Tibial nerve (tissue), 4 donors: ENCODE measurements at regions not wholly inside any gene's neighbourhood (a gene's known extent, or its start where the extent isn't known, plus 50 kb on each side); places are given as distances from the start of the nearest gene placed in this dataset.

ENCODE experiments used
- DNase-seq, 2 donors: peaks; one replicate each; pipeline ENCODE4 v3.0.0-alpha.2; 2019; ENCODE audit warnings: low spot score in 2 of 2
- H3K27ac ChIP-seq, 4 donors: fragments of 200-600 bp; sonication (generic) in 3 of 4; one replicate each; pipeline ENCODE4 v1.5.1; 2017 to 2019; ENCODE audit warnings: mild to moderate bottlenecking in 1 of 4
- H3K27me3 ChIP-seq, 2 donors: fragments of 200-600 bp; sonication (generic) in 1 of 2; one replicate each; pipeline versions ENCODE4 v1.5.1 to v1.6.0; 2017 to 2019
- H3K36me3 ChIP-seq, 3 donors: fragments of 200-600 bp; sonication (generic); one replicate each; pipeline ENCODE4 v1.5.1; 2018 to 2019
- H3K4me1 ChIP-seq, 4 donors: fragments of 200-600 bp; sonication (generic) in 3 of 4; one replicate each; pipeline ENCODE4 v1.5.1; 2017 to 2019
- H3K4me3 ChIP-seq, 4 donors: fragments of 200-600 bp; sonication (generic) in 3 of 4; one replicate each; pipeline ENCODE4 v1.5.1; 2017 to 2019; ENCODE audit warnings: mild to moderate bottlenecking in 1 of 4, moderate library complexity in 1 of 4
- H3K9me3 ChIP-seq, 4 donors: fragments of 200-600 bp; sonication (generic) in 3 of 4; one replicate each; pipeline ENCODE4 v1.5.1; 2017 to 2019
- EP300 ChIP-seq, 2 donors: sonication (generic); formaldehyde crosslinking; IDR thresholded peaks; one replicate each; pipeline ENCODE4 v1.6.1; 2017; ENCODE audit warnings: antibody characterized with exemption in 2 of 2, mild to moderate bottlenecking in 1 of 2
- POLR2A ChIP-seq, 2 donors: fragments of 450-650 bp; IDR thresholded peaks; one replicate each; pipeline ENCODE4 v1.6.1; 2017; ENCODE audit warnings: antibody characterized with exemption in 2 of 2, mild to moderate bottlenecking in 2 of 2, moderate library complexity in 2 of 2
- WGBS, 2 donors: methylation state at CpG; one replicate each; pipeline ENCODE4 v1.1.5; 2018; 5-methylcytosine and 5-hydroxymethylcytosine counted together
- TF ChIP-seq, protein P1 (sequence below), 5 experiments: fragments of 200-600 bp in 3 of 5; fragments of 450-650 bp in 2 of 5; sonication (generic) in 3 of 5; IDR thresholded peaks; one replicate each; pipeline ENCODE4 v1.5.1; 2016 to 2019; ENCODE audit warnings: antibody characterized with exemption in 5 of 5, mild to moderate bottlenecking in 3 of 5, moderate library complexity in 2 of 5

DNA sequence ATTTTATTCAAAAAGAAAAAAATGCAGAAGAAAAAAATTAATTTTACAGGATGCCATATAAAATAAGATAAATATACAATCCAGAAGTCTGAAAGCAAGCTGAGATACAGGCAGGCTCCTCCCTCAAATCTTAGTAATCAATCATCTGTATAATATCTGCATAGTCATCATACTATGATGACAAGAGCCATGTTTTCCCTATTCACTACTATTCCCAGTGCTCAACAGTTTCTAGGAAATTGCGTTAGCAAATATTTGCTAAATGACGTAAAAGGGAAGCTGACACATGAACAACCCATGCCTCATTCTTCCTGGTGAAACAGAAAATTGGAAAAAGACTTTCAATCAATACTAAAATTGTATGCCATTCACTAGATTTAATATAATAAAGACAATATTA, 793.2 kb downstream of the SUCLG1 start:
- Histone ChIP-seq H3K4me1 (no peaks in the 10 kb centered on the region), H3K4me3 (no peak overlapping the region), H3K27me3 (no peaks in the 10 kb centered on the region), H3K27ac (no peak overlapping the region), H3K9me3 (no peaks in the 10 kb centered on the region), H3K36me3 (no peaks in the 10 kb centered on the region)
- 63 to 64% methylated on average over 2 of the region's 2 CpGs for WGBS, 2 donors
- DNase-seq = no peak
- no peak for TF ChIP-seq EP300 (IDR thresholded peaks at IDR 0.05)

DNA sequence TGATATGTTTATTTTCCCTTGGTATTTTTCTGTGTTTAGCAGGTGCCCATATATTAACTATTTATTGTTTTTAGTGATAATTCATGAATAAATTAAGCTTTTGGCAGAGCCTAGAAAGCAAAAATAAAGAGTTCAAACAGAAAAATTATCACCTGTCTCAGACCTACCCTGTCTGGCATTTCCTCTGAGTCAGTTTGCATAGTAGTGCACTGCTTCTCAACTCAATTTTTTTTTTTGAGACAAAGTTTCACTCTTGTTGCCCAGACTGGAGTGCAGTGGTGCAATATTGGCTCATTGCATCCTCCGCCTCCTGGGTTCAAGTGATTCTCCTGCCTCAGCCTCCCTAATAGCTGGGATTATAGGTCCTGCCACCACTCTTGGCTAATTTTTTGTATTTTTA, 793.9 kb downstream of the SUCLG1 start:
- Histone ChIP-seq H3K9me3 (no peaks in the 10 kb centered on the region), H3K27me3 (no peaks in the 10 kb centered on the region), H3K36me3 (no peaks in the 10 kb centered on the region), H3K4me1 (no peaks in the 10 kb centered on the region), H3K4me3 (no peak overlapping the region), H3K27ac (no peak overlapping the region)
- no peak for DNase-seq
- no peak for TF ChIP-seq POLR2A (IDR thresholded peaks at IDR 0.05)
- TF ChIP-seq, protein P1, sequence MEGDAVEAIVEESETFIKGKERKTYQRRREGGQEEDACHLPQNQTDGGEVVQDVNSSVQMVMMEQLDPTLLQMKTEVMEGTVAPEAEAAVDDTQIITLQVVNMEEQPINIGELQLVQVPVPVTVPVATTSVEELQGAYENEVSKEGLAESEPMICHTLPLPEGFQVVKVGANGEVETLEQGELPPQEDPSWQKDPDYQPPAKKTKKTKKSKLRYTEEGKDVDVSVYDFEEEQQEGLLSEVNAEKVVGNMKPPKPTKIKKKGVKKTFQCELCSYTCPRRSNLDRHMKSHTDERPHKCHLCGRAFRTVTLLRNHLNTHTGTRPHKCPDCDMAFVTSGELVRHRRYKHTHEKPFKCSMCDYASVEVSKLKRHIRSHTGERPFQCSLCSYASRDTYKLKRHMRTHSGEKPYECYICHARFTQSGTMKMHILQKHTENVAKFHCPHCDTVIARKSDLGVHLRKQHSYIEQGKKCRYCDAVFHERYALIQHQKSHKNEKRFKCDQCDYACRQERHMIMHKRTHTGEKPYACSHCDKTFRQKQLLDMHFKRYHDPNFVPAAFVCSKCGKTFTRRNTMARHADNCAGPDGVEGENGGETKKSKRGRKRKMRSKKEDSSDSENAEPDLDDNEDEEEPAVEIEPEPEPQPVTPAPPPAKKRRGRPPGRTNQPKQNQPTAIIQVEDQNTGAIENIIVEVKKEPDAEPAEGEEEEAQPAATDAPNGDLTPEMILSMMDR (IDR thresholded peaks at IDR 0.05) = no peak
- 96 to 100% methylated on average over 1 of the region's 1 CpG for WGBS, 2 donors

DNA sequence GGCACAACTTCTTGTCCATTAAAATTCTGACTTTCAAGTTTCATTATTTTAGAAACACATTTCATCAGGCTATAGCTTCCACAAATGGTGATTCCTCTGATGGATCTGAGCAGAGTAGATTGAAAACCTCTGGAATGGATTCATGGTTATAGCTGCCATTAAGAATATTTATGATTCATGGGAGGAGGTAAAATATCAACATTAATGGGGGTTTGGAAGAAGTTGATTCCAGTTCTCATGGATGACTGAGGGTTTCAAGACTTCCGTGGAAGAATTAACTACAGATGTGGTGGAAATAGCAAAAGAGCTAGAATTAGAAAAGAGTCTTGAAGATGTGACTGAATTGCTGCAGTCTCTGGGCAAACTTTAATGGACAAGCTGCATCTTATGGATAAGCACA, 797.4 kb downstream of the SUCLG1 start:
- WGBS, 2 donors = 80 to 84% methylated on average over 1 of the region's 1 CpG
- Histone ChIP-seq H3K4me3 (no peak overlapping the region), H3K36me3 (no peaks in the 10 kb centered on the region), H3K27me3 (no peaks in the 10 kb centered on the region), H3K9me3 (no peaks in the 10 kb centered on the region), H3K4me1 (no peaks in the 10 kb centered on the region), H3K27ac (no peak overlapping the region)
- no peak for DNase-seq
- TF ChIP-seq, protein P1 (IDR thresholded peaks at IDR 0.05) = no peak
- TF ChIP-seq POLR2A (IDR thresholded peaks at IDR 0.05) = no peak
- no peak for TF ChIP-seq EP300 (IDR thresholded peaks at IDR 0.05)

DNA sequence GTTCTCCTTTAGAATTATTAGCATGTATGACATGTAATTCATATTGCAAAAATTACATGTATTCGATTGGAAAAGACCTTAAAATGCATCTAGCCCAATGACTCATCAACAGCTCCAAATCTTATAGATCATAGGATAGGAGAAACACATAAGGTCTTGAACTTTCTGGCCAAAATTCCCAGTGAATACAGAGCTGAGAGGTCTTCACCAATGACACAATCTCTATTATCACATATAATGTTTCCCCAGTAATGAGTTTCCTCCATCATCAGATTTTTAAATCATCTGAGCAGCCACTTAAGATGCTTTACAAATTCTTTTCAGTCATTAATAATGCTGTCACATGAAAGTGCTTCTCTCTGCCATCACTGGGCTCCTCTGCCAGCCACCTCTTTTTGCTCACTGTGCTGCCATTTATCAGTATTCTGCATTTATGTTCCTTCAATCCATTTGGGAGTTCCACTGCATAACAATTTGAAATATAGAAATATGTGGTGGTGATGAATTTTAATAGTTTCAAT, 804.9 kb downstream of the SUCLG1 start:
- Histone ChIP-seq H3K27ac (no peak overlapping the region), H3K4me3 (no peak overlapping the region), H3K27me3 (no peaks in the 10 kb centered on the region), H3K9me3 (no peaks in the 10 kb centered on the region), H3K4me1 (no peaks in the 10 kb centered on the region), H3K36me3 (no peaks in the 10 kb centered on the region)
- WGBS, 2 donors = 71 to 86% methylated on average over 1 of the region's 1 CpG
- no peak for DNase-seq
- TF ChIP-seq EP300 (IDR thresholded peaks at IDR 0.05) = no peak
- no peak for TF ChIP-seq POLR2A (IDR thresholded peaks at IDR 0.05)
- TF ChIP-seq, protein P1 (IDR thresholded peaks at IDR 0.05) = no peak

DNA sequence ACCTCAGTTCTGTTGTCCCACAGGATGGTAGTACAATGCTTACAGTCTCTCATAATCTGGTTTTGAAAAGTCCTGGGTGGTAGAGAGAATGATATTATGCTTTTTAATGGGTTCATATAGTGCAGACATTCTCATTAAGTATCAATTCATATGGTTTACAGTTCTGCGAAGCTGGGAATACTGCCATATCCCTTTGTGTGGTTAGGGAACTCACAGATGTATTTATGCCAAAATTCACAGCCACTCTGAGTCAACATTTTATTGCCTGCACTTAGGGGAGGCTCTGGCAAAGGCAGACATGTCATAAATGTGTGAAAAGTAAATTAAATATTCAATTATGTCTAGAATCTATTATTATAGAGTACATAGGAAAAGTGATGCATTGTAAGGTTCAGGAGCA, 808.2 kb downstream of the SUCLG1 start:
- H3K4me1 ChIP-seq = no peaks in the 10 kb centered on the region
- no peak overlapping the region for H3K27ac ChIP-seq
- H3K27me3 ChIP-seq = no peaks in the 10 kb centered on the region
- no peaks in the 10 kb centered on the region for H3K9me3 ChIP-seq
- no peak overlapping the region for H3K4me3 ChIP-seq
- no peak for DNase-seq
- WGBS, 2 donors = 43 to 68% methylated on average over 1 of the region's 1 CpG
- no peaks in the 10 kb centered on the region for H3K36me3 ChIP-seq
- TF ChIP-seq POLR2A (IDR thresholded peaks at IDR 0.05) (no peak), EP300 (IDR thresholded peaks at IDR 0.05) (no peak)
- TF ChIP-seq, protein P1 (IDR thresholded peaks at IDR 0.05) = no peak

DNA sequence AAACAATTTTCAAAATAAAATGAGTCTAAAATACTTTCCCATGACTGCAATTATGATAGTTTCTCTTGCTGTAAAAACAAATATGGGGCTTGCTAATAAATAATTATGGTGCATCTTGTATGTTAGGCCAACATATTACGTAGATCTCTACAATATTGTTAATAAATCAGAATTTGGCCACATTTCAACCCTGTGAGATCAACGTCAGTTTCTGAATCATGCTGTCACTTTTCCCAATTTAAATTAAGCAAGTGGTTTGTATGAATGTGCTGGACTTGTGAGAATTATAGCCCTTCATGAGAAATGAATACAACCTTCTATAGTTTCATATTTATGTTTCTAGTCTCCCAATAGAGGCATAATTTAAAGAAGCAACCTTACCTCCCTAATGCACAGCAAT, 808.9 kb downstream of the SUCLG1 start:
- no peak for DNase-seq
- Histone ChIP-seq H3K27me3 (no peaks in the 10 kb centered on the region), H3K27ac (no peak overlapping the region), H3K9me3 (no peaks in the 10 kb centered on the region), H3K4me3 (no peak overlapping the region), H3K36me3 (no peaks in the 10 kb centered on the region), H3K4me1 (no peaks in the 10 kb centered on the region)
- TF ChIP-seq, protein P1 (IDR thresholded peaks at IDR 0.05) = no peak
- TF ChIP-seq POLR2A (IDR thresholded peaks at IDR 0.05) (no peak), EP300 (IDR thresholded peaks at IDR 0.05) (no peak)
- 44 to 45% methylated on average over 2 of the region's 2 CpGs for WGBS, 2 donors
